ENCODE measurements at regions not wholly inside any gene's neighbourhood (a gene's known extent, or its start where the extent isn't known, plus 50 kb on each side); places are given as distances from the start of the nearest gene placed in this dataset.

DNA sequence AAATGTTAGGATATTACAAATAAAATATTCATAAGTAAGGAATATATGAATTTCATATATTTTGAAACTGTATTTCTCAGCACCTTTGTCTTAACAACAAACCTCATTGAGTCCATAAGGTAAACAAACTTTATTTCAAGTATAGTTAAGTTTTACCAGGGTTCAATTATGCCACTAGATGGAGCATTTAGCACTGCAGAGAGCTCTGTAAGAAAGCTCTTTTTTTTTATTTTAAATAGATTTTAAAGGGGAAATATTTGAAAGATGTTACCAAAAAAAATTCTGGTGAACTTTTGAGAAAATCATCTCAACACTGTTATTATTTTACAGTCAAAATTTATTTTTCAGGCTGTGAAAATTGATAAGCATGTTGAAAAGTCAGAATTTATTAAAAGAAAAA is 955.2 kb upstream of the EYS start:
- no peak overlapping the region for H2BK20ac ChIP-seq (ENCODE audit: low read length)
- H3K23ac ChIP-seq (ENCODE audit: insufficient read length), result no peak overlapping the region
- no peaks in the 10 kb centered on the region for H3K27me3 ChIP-seq (replicated peaks in 1 of 4; ENCODE audit: control insufficient read depth in 3 of 4, extremely low read depth in 1 of 4, insufficient read depth in 3 of 4, low read length in 3 of 4)
- no peak overlapping the region for H3K14ac ChIP-seq (ENCODE audit: insufficient read length)
- CTCF ChIA-PET (ENCODE audit: partially characterized antibody), result interaction anchor here (0.6 to 1.9 kb wide), 4 partner anchors 11 to 1563 kb away, joined by 3 to 5 read pairs (median 4); no protein-coding TSS in a partner anchor
- H3K4me2 ChIP-seq (ENCODE audit: insufficient read depth in 1 of 2, low read depth in 2 of 2, low read length in 2 of 2), result no peak overlapping the region
- H4K5ac ChIP-seq (ENCODE audit: insufficient read length, low read depth, low read length), result no peak overlapping the region
- no peaks in the 10 kb centered on the region for H3K79me1 ChIP-seq (ENCODE audit: low read depth, low read length)
- no peak overlapping the region for H3K27ac ChIP-seq (ENCODE audit: low read depth, low read length)
- no peaks in the 10 kb centered on the region for H4K20me1 ChIP-seq (replicated peaks in 1 of 2; ENCODE audit: control insufficient read depth in 1 of 2, insufficient read depth in 2 of 2, low read length in 2 of 2)
- H2AK5ac ChIP-seq (ENCODE audit: low read depth, low read length), result no peak overlapping the region
- H3K23me2 ChIP-seq (ENCODE audit: low read depth, low read length), result no peaks in the 10 kb centered on the region
- no peak overlapping the region for H4K91ac ChIP-seq (replicated peaks; ENCODE audit: insufficient read length, low read length)
- H3K9ac ChIP-seq (replicated peaks in 1 of 4; ENCODE audit: extremely low read depth in 1 of 4, low read depth in 3 of 4, low read length in 3 of 4), result no peak overlapping the region
- no peaks in the 10 kb centered on the region for H3K36me3 ChIP-seq (ENCODE audit: control insufficient read depth in 2 of 4, insufficient read depth in 4 of 4, low read length in 3 of 4)
- FAIRE-seq, result no peak
- DNase-seq (ENCODE audit: low read depth in 1 of 2, low spot score in 2 of 2), result no peak
- peaks cover 0 to 7% (median 0%) of the 10 kb centered on the region in 4 experiments; a peak in 2 of 7 replicates for H3K4me1 ChIP-seq (replicated peaks in 1 of 4; ENCODE audit: control insufficient read depth in 3 of 4, insufficient read depth in 4 of 4, low read length in 3 of 4)
- POLR2A ChIA-PET (ENCODE audit: partially characterized antibody), result no interaction called here
- TF ChIP-seq SIRT6 (IDR thresholded peaks at IDR 0.05; ENCODE audit: low read length), result no peak
- TF ChIP-seq RAD21 (IDR thresholded peaks at IDR 0.05 in 1 of 2, conservative IDR thresholded peaks at IDR 0.05 in 1 of 2; ENCODE audit: low read depth in 2 of 2, low read length in 2 of 2), result peak; percentile 38 to 55; a peak in 3 of 4 replicates
- peak in 2 of 3 experiments; percentile 7 to 31; a peak in 2 of 4 replicates for TF ChIP-seq CTCF (IDR thresholded peaks at IDR 0.05; ENCODE audit: control extremely low read depth in 1 of 3, insufficient read depth in 1 of 3, low read depth in 1 of 3, low read length in 3 of 3)
- no peak overlapping the region for H3K4ac ChIP-seq (replicated peaks; ENCODE audit: insufficient read length, low read depth, low read length)
- H3K4me3 ChIP-seq (ENCODE audit: extremely low read depth in 1 of 4, insufficient read depth in 2 of 4, low read depth in 3 of 4, low read length in 4 of 4), result peak overlapping the region in 1 of 4 experiments; percentile 22; a peak in 1 of 8 replicates
- H3K18ac ChIP-seq (ENCODE audit: extremely low read depth, low read length), result no peak overlapping the region
- H2BK5ac ChIP-seq (ENCODE audit: low read depth, low read length), result no peak overlapping the region
- no peak overlapping the region for H3K56ac ChIP-seq (replicated peaks; ENCODE audit: insufficient read length, low read depth, low read length)
- no peak overlapping the region for H2AFZ ChIP-seq (ENCODE audit: low read length)
- H2BK15ac ChIP-seq (ENCODE audit: low read length), result no peak overlapping the region
- no peak overlapping the region for H2BK12ac ChIP-seq (ENCODE audit: low read depth, low read length)
- H4K8ac ChIP-seq (ENCODE audit: extremely low read depth, insufficient read depth, low read length), result no peak overlapping the region
- no peaks in the 10 kb centered on the region for H3K79me2 ChIP-seq (ENCODE audit: control insufficient read depth in 1 of 2, insufficient read depth in 2 of 2, low read length in 2 of 2)
- no peaks in the 10 kb centered on the region for H3K9me3 ChIP-seq (ENCODE audit: insufficient read depth in 2 of 2, low read depth in 1 of 2, low read length in 1 of 2)
- H2BK120ac ChIP-seq (replicated peaks; ENCODE audit: low read depth, low read length), result no peak overlapping the region

Measured in H1 (cell line).